ENCODE measurements at regions not wholly inside any gene's neighbourhood (a gene's known extent, or its start where the extent isn't known, plus 50 kb on each side); places are given as distances from the start of the nearest gene placed in this dataset.

GRCh38 chr18:2154278-2154677 lies 417.0 kb downstream of the METTL4 start:
- H2AFZ ChIP-seq (ENCODE audit: low read depth) = no peak overlapping the region
- H3K79me2 ChIP-seq (ENCODE audit: insufficient read depth) = no peaks in the 10 kb centered on the region
- CTCF ChIA-PET = interaction anchor here (1.4 kb wide), 1 partner anchor 18 kb away, joined by 3 read pairs; no protein-coding TSS in a partner anchor
- no peak overlapping the region for H3K4me2 ChIP-seq
- 0% methylated on average over 1 of the region's 1 CpG for WGBS (ENCODE audit: low lambda C conversion rate)
- H3K4me1 ChIP-seq (ENCODE audit: control insufficient read depth in 1 of 2, insufficient read depth in 2 of 2, low read depth in 1 of 2, low read length in 1 of 2) = no peaks in the 10 kb centered on the region
- no peaks in the 10 kb centered on the region for H3K36me3 ChIP-seq (replicated peaks in 1 of 2; ENCODE audit: control insufficient read depth in 1 of 2, insufficient read depth in 2 of 2, low read length in 1 of 2)
- POLR2A ChIA-PET = no interaction called here
- no peaks in the 10 kb centered on the region; the same call in 1 of the 2 replicates for H3K27me3 ChIP-seq (ENCODE audit: insufficient read depth)
- H4K20me1 ChIP-seq (ENCODE audit: insufficient read depth) = no peaks in the 10 kb centered on the region
- DNase-seq = no peak
- H3K27ac ChIP-seq (ENCODE audit: low read depth in 2 of 2, low read length in 1 of 2) = no peak overlapping the region
- no peaks in the 10 kb centered on the region for H3K9me2 ChIP-seq
- TF ChIP-seq POLR2AphosphoS5 (IDR thresholded peaks at IDR 0.05; ENCODE audit: low read depth, low read length) (no peak), FOXM1 (IDR thresholded peaks at IDR 0.05; ENCODE audit: low read depth) (no peak), MEF2A (IDR thresholded peaks at IDR 0.05; ENCODE audit: borderline replicate concordance, low read depth) (no peak), GABPA (IDR thresholded peaks at IDR 0.05; ENCODE audit: low read depth) (no peak), NRF1 (IDR thresholded peaks at IDR 0.05; ENCODE audit: low read depth, low read length) (no peak), PBX3 (IDR thresholded peaks at IDR 0.05) (no peak), RXRA (IDR thresholded peaks at IDR 0.05; ENCODE audit: borderline replicate concordance, low read depth) (no peak), RCOR1 (IDR thresholded peaks at IDR 0.05; ENCODE audit: low read length) (no peak), USF2 (IDR thresholded peaks at IDR 0.05; ENCODE audit: borderline replicate concordance, low read depth, low read length) (no peak), TCF12 (IDR thresholded peaks at IDR 0.05) (no peak), SIN3A (IDR thresholded peaks at IDR 0.05; ENCODE audit: borderline replicate concordance, low read depth, low read length) (no peak), CTCF (IDR thresholded peaks at IDR 0.05) (no peak), GATA2 (CRISPR knock-in tag; IDR thresholded peaks at IDR 0.05) (no peak), YY1 (IDR thresholded peaks at IDR 0.05; ENCODE audit: low read depth) (no peak)
- 0 out of 2 replicates have a peak, but pooled peaks cover 4% of the 10 kb centered on the region for H3K9me3 ChIP-seq
- H3F3A ChIP-seq (replicated peaks; ENCODE audit: insufficient read depth) = no peaks in the 10 kb centered on the region
- H3K4me3 ChIP-seq (ENCODE audit: low read depth in 2 of 2, low read length in 1 of 2) = no peak overlapping the region
- no peak overlapping the region for H3K9ac ChIP-seq

Data from SK-N-SH (cell line).